GM19324 (cell line): ENCODE measurements at regions not wholly inside any gene's neighbourhood (a gene's known extent, or its start where the extent isn't known, plus 50 kb on each side); places are given as distances from the start of the nearest gene placed in this dataset.
"Not testable (repeated sequence)": the region's sequence is repeated elsewhere in the genome, so short reads cannot be mapped to it uniquely, and the experiment has no call there.

ENCODE experiments used
- ATAC-seq: cut with Tn5 transposase; IDR thresholded peaks from one replicate; pipeline ENCODE4 v1.9.1; 2021; ENCODE audit warnings: mild to moderate bottlenecking, moderate library complexity; ENCODE audit not compliant: unreplicated experiment, low FRiP score

GRCh38 chr3:87796843-87797185 lies 262.0 kb downstream of the CGGBP1 start:
- ATAC-seq: no peak

GRCh38 chr3:87796137-87796842 lies 262.5 kb downstream of the CGGBP1 start:
- no peak for ATAC-seq

GRCh38 chr3:87795701-87796100 lies 263.1 kb downstream of the CGGBP1 start:
- no peak for ATAC-seq

- ATAC-seq: no peak
These were observed 265.4 kb downstream of the CGGBP1 start for GRCh38 chr3:87793337-87793877.

- ATAC-seq: no peak
These were observed 266.1 kb downstream of the CGGBP1 start, which contains the start of gene HTR1F for GRCh38 chr3:87792534-87793336. Gene HTR1F (plus strand): TSS chr3:87792706.

- no peak for ATAC-seq
These were observed 266.6 kb downstream of the CGGBP1 start for GRCh38 chr3:87792198-87792533.

DNA sequence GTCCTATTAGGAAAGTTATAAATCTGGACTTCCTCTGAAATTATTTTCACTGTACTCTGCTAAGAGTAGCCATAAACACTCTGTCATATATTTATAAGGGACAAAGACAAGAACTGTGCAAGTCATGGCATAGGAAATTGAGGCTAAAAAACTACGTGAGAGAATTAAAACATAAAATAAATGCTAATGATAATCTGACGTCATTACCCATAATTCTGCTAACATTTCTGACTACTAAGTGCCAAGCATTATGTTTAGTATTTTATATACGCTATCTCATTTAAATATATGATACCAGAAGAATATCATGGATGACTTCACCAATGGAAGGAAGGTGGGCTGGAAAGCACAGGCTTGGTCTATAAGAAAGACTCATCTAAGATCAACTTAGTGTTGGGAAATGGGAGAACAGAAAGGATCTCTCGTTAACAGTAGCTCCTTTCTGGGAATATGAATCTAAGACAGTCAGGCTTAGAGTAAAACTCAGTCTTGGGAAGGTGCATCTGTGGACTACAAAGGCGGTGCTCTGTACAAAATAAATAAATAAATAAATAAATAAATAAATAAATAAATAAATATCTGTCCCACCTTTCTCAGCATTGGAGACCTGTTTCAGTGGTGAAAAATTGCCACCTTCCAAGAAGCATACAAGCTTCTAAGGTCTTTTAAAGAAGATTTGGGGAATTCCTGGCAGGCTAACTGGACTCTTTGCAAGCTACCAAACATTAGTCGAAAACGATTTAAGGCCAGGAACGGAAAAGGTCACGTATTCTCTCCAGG lies 267.4 kb downstream of the CGGBP1 start:
- no peak for ATAC-seq

- not testable (repeated sequence) for ATAC-seq
These were observed 269.8 kb downstream of the CGGBP1 start for GRCh38 chr3:87789049-87789448.

- no peak for ATAC-seq
These were observed 270.3 kb downstream of the CGGBP1 start for GRCh38 chr3:87788516-87788915.

- no peak for ATAC-seq
These were observed 278.0 kb downstream of the CGGBP1 start for GRCh38 chr3:87780811-87781210.

DNA sequence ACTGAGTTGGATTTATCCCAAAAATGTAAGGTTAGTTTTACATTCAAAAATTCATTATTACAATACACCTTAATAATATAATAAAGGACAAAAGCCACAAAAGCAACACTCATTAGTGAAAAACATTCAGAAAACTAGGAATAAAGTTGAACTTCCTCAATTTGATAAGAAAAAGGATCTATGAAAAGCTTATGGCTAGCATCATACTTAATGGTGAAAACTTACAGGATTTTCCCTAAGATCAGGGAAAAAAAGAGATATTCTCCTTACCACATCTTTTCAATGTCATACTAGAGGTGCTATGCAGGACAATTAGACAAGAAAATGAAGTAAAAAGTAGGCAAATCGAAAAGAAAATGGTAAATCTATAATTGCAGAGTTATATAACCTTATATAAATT lies 279.9 kb downstream of the CGGBP1 start:
- no peak for ATAC-seq

DNA sequence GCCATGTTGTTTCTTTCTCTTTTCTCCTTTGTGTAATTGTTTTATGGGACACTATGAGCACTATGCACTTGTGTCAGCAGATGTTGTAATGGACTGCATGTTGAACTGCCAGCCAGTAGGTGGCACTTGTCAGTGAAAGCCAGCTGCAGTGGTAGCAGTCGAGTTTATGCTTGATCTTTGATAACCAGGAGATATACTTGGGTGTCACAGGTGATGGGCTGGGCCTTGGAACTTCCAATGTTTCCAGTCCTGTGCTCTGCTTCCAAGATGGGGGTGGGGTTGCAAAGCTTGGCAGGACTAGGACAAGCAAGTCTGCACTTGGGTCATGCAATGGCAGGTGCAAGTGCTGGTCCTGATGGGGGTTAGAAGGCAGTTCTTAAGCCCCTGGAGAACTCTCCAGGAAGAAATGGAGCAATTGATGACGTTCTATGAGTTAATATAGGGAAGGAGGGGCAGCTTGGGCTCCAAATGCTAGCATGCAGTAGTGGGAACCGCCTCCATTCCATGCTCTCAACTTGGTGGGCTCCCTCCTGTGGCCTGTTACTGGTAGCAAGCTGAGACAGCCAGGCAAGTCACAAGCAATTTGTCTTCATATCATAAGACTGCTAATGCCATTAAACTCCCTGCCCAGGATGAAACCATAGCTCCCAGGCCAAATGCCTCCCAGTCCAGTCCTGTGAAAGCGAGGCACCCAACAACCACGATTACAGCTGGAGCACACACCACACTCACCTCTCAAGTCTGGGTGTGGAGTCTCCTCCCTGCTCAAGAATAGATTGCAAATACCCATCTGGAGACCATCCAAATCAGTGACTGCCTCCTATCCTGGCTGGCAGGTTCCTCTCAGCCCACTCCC lies 287.2 kb downstream of the CGGBP1 start:
- peak; percentile 92 for ATAC-seq

DNA sequence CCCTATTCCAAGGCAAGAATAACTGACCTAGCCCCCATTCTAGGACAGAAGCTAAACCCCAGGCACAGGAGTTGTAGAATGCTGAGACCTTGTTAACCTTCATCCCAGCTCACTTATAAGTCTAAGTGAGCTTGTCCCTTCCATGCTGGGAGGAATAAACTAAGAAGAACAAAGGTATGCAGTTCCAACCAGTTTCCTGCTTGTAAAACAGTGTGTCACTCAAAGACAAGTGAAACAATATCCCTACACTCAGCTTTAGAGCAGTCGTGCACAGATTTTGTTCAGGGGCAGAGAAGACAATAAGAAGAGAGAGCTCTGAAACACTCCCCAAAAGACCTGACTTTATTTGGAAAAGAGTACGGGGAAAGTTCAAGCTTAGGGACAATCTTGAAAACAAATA lies 292.1 kb downstream of the CGGBP1 start:
- no peak for ATAC-seq

- ATAC-seq: no peak
These were observed 293.5 kb downstream of the CGGBP1 start for GRCh38 chr3:87765256-87765655.

DNA sequence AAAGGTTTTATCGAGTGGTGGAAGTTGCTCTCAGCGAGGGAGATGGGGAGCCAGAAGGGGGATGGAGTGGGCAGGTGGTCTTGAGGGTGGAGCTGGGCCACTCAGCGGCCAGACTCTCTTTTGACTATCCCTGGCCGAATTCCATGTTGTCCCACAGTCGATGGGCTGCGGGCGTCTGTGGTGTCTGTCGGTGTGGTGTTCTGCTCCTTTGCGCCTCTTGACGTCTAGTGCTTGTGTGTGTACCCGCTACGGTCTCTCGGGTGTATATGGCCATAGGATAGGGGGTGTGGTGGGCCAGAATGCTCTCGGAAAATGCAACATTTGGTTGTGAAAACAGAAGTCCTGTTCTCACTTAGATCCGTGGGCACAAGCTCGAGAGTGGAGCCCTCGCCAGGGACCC lies 297.0 kb downstream of the CGGBP1 start:
- ATAC-seq: no peak

GRCh38 chr3:87761341-87761740 lies 297.5 kb downstream of the CGGBP1 start:
- ATAC-seq: no peak

DNA sequence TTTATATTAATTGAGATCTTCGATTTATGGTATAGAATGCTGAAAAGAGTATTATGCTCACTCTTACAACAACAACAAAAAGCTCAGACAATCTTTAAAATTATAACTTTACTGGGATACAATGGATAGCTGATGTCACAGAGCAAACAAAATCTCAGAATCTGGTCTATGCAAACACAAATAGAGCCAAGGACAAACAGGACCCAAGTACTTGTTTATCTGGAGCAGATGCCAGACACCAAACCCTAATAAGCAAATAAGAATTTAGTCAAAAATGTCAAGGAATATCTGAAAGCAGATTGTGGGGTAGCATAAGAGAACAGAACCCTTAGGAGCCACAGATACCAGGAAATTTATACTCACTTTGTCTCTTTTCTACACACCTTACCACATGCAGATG lies 302.2 kb downstream of the CGGBP1 start:
- ATAC-seq: no peak

GRCh38 chr3:87755852-87756251 lies 303.0 kb downstream of the CGGBP1 start:
- no peak for ATAC-seq

GRCh38 chr3:87742250-87742649 lies 316.6 kb downstream of the CGGBP1 start:
- ATAC-seq: no peak

- not testable (repeated sequence) for ATAC-seq
These were observed 317.9 kb downstream of the CGGBP1 start for GRCh38 chr3:87740894-87741293.
